GM23338 (cell line): ENCODE measurements at regions not wholly inside any gene's neighbourhood (a gene's known extent, or its start where the extent isn't known, plus 50 kb on each side); places are given as distances from the start of the nearest gene placed in this dataset.

Source experiments
- ATAC-seq: fragments of 200-7000 bp; cut with Tn5 transposase; 3 replicates; pipeline ENCODE4 v1.9.1; 2020
- DNase-seq: peaks from one replicate; pipeline ENCODE4 v3.0.0-alpha.2; 2015; ENCODE audit warnings: low spot score
- H2AFZ ChIP-seq: fragments of 200-600 bp; sonication (generic); 2 replicates; pipeline ENCODE4 v1.8.0; 2016; ENCODE audit warnings: antibody characterized with exemption, mild to moderate bottlenecking, moderate library complexity
- H3F3A ChIP-seq: fragments of 200-600 bp; sonication (generic); replicated peaks from 2 replicates; pipeline ENCODE4 v1.8.0; 2017; ENCODE audit warnings: antibody characterized with exemption, mixed run types, low read depth
- H3K27ac ChIP-seq: fragments of 200-600 bp; sonication (generic); 2 replicates; pipeline ENCODE4 v1.6.1; 2016; ENCODE audit warnings: low read depth
- H3K27me3 ChIP-seq: fragments of 200-600 bp; sonication (generic); 2 replicates; pipeline ENCODE4 v1.8.0; 2016; ENCODE audit warnings: mild to moderate bottlenecking, mixed run types, moderate library complexity; ENCODE audit not compliant: insufficient read depth
- H3K36me3 ChIP-seq: fragments of 200-600 bp; sonication (generic); 2 replicates; pipeline ENCODE4 v1.8.0; 2016; ENCODE audit warnings: mild to moderate bottlenecking; ENCODE audit not compliant: insufficient read depth
- H3K4me1 ChIP-seq: fragments of 200-600 bp; sonication (generic); 2 replicates; pipeline ENCODE4 v1.8.0; 2016; ENCODE audit warnings: mild to moderate bottlenecking, moderate library complexity; ENCODE audit not compliant: insufficient read depth
- H3K4me2 ChIP-seq: fragments of 200-600 bp; sonication (generic); 2 replicates; pipeline ENCODE4 v1.7.1; 2017; ENCODE audit warnings: mixed run types
- H3K4me3 ChIP-seq: fragments of 200-600 bp; sonication (generic); 2 replicates; pipeline ENCODE4 v1.6.1; 2016; ENCODE audit warnings: mixed run types
- H3K79me2 ChIP-seq: fragments of 200-600 bp; sonication (generic); replicated peaks from 2 replicates; pipeline ENCODE4 v1.8.0; 2017; ENCODE audit warnings: mild to moderate bottlenecking; ENCODE audit not compliant: insufficient read depth
- H3K9me2 ChIP-seq: fragments of 200-600 bp; sonication (generic); 2 replicates; pipeline ENCODE4 v1.8.0; 2017; ENCODE audit not compliant: insufficient read depth
- H4K20me1 ChIP-seq: fragments of 200-600 bp; sonication (generic); replicated peaks from 2 replicates; pipeline ENCODE4 v1.8.0; 2017; ENCODE audit warnings: mild to moderate bottlenecking; ENCODE audit not compliant: insufficient read depth
- H3K27ac Mint-ChIP-seq: 2 replicates; pipeline ENCODE4 v1.8.0; 2020; ENCODE audit warnings: inconsistent platforms, mild to moderate bottlenecking, moderate library complexity, mixed read lengths
- H3K27me3 Mint-ChIP-seq: 3 replicates; pipeline ENCODE4 v1.8.0; 2022; ENCODE audit warnings: low read depth, mild to moderate bottlenecking, moderate library complexity, mixed read lengths, inconsistent platforms; ENCODE audit not compliant: insufficient read depth, poor library complexity
- H3K36me3 Mint-ChIP-seq: 3 replicates; pipeline ENCODE4 v1.8.0; 2021; ENCODE audit warnings: low read depth, mild to moderate bottlenecking, inconsistent platforms, moderate library complexity, mixed read lengths
- H3K4me1 Mint-ChIP-seq: 3 replicates; pipeline ENCODE4 v1.8.0; 2020; ENCODE audit warnings: mild to moderate bottlenecking, inconsistent platforms, mixed read lengths
- H3K4me3 Mint-ChIP-seq: 3 replicates; pipeline ENCODE4 v1.8.0; 2021; ENCODE audit warnings: moderate library complexity, mild to moderate bottlenecking, inconsistent platforms, mixed read lengths
- H3K9me3 Mint-ChIP-seq: 3 replicates; pipeline ENCODE4 v1.8.0; 2020; ENCODE audit warnings: moderate library complexity, mild to moderate bottlenecking, inconsistent platforms, mixed read lengths
- CREB1 ChIP-seq: fragments of 250-450 bp; sonication (Bioruptor Pico); IDR thresholded peaks from 2 replicates; pipeline ENCODE4 v1.5.0; 2020; ENCODE audit warnings: low read depth, mild to moderate bottlenecking, moderate library complexity
- EZH2phosphoT487 ChIP-seq: fragments of 200-600 bp; sonication (generic); IDR thresholded peaks from one replicate; pipeline ENCODE4 v1.8.1; 2018; ENCODE audit warnings: antibody characterized with exemption; ENCODE audit not compliant: unreplicated experiment
- STAT1 ChIP-seq: IDR thresholded peaks from one replicate; pipeline ENCODE4 v1.6.1; 2016; ENCODE audit warnings: antibody characterized with exemption; ENCODE audit not compliant: unreplicated experiment
- ZNF114 ChIP-seq: fragments of 250-450 bp; sonication (Bioruptor Pico); IDR thresholded peaks from 2 replicates; pipeline ENCODE4 v1.5.0; 2020; ENCODE audit warnings: mild to moderate bottlenecking, moderate library complexity
- TF ChIP-seq, protein P1 (sequence below): fragments of 250-450 bp; sonication (Bioruptor Pico); IDR thresholded peaks from 2 replicates; pipeline ENCODE4 v1.5.0; 2020; ENCODE audit warnings: mild to moderate bottlenecking, moderate library complexity
- TF ChIP-seq, protein P2 (sequence below): IDR thresholded peaks from one replicate; pipeline ENCODE4 v1.6.1; 2018; ENCODE audit warnings: antibody characterized with exemption; ENCODE audit not compliant: unreplicated experiment

DNA sequence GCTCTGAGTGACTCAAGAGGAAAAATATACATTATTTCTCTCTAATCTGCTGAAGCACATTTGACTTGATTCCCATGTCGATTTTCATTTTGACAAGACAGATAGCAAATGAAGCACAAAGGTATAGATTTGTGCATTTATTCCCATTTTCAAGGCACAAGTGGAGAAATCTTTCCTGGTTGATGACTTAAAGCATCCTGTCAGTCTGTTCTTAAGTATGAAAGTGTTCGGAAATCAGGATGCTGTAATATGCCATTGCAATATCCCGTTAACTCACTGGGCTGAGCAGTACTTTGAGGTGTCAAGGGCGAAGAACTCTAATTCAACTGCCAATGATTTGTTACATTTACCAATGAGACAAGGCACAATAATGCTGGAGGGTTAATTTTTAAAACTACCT lies 185.2 kb upstream of the LRP1B start:
- H3K27me3 ChIP-seq, result no peaks in the 10 kb centered on the region
- H3K9me3 Mint-ChIP-seq, result peaks cover 8% of the 10 kb centered on the region
- no peaks in the 10 kb centered on the region for H3K4me1 Mint-ChIP-seq
- H3K4me1 ChIP-seq, result no peaks in the 10 kb centered on the region
- H3K4me2 ChIP-seq, result no peak overlapping the region
- no peaks in the 10 kb centered on the region for H3K27me3 Mint-ChIP-seq
- no peak overlapping the region for H3K4me3 ChIP-seq
- peaks cover 12% of the 10 kb centered on the region for H3K36me3 Mint-ChIP-seq
- no peaks in the 10 kb centered on the region for H4K20me1 ChIP-seq
- no peaks in the 10 kb centered on the region; the same call in 1 of the 2 replicates for H3K9me2 ChIP-seq
- H3K79me2 ChIP-seq, result no peaks in the 10 kb centered on the region
- no peaks in the 10 kb centered on the region for H3F3A ChIP-seq
- no peak overlapping the region for H3K27ac ChIP-seq
- H2AFZ ChIP-seq, result no peak overlapping the region
- ATAC-seq, result no peak
- DNase-seq, result no peak
- H3K27ac Mint-ChIP-seq, result no peak overlapping the region
- H3K4me3 Mint-ChIP-seq, result no peak overlapping the region
- no peak for TF ChIP-seq CREB1 (CRISPR knock-in tag)
- TF ChIP-seq, protein P1, sequence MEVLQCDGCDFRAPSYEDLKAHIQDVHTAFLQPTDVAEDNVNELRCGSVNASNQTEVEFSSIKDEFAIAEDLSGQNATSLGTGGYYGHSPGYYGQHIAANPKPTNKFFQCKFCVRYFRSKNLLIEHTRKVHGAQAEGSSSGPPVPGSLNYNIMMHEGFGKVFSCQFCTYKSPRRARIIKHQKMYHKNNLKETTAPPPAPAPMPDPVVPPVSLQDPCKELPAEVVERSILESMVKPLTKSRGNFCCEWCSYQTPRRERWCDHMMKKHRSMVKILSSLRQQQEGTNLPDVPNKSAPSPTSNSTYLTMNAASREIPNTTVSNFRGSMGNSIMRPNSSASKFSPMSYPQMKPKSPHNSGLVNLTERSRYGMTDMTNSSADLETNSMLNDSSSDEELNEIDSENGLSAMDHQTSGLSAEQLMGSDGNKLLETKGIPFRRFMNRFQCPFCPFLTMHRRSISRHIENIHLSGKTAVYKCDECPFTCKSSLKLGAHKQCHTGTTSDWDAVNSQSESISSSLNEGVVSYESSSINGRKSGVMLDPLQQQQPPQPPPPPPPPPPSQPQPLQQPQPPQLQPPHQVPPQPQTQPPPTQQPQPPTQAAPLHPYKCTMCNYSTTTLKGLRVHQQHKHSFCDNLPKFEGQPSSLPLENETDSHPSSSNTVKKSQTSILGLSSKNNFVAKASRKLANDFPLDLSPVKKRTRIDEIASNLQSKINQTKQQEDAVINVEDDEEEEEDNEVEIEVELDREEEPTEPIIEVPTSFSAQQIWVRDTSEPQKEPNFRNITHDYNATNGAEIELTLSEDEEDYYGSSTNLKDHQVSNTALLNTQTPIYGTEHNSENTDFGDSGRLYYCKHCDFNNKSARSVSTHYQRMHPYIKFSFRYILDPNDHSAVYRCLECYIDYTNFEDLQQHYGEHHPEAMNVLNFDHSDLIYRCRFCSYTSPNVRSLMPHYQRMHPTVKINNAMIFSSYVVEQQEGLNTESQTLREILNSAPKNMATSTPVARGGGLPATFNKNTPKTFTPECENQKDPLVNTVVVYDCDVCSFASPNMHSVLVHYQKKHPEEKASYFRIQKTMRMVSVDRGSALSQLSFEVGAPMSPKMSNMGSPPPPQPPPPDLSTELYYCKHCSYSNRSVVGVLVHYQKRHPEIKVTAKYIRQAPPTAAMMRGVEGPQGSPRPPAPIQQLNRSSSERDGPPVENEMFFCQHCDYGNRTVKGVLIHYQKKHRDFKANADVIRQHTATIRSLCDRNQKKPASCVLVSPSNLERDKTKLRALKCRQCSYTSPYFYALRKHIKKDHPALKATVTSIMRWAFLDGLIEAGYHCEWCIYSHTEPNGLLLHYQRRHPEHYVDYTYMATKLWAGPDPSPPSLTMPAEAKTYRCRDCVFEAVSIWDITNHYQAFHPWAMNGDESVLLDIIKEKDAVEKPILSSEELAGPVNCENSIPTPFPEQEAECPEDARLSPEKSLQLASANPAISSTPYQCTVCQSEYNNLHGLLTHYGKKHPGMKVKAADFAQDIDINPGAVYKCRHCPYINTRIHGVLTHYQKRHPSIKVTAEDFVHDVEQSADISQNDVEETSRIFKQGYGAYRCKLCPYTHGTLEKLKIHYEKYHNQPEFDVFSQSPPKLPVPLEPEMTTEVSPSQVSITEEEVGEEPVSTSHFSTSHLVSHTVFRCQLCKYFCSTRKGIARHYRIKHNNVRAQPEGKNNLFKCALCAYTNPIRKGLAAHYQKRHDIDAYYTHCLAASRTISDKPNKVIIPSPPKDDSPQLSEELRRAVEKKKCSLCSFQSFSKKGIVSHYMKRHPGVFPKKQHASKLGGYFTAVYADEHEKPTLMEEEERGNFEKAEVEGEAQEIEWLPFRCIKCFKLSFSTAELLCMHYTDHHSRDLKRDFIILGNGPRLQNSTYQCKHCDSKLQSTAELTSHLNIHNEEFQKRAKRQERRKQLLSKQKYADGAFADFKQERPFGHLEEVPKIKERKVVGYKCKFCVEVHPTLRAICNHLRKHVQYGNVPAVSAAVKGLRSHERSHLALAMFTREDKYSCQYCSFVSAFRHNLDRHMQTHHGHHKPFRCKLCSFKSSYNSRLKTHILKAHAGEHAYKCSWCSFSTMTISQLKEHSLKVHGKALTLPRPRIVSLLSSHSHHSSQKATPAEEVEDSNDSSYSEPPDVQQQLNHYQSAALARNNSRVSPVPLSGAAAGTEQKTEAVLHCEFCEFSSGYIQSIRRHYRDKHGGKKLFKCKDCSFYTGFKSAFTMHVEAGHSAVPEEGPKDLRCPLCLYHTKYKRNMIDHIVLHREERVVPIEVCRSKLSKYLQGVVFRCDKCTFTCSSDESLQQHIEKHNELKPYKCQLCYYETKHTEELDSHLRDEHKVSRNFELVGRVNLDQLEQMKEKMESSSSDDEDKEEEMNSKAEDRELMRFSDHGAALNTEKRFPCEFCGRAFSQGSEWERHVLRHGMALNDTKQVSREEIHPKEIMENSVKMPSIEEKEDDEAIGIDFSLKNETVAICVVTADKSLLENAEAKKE (CRISPR knock-in tag), result no peak
- no peak for TF ChIP-seq ZNF114 (CRISPR knock-in tag)
- TF ChIP-seq, protein P2, sequence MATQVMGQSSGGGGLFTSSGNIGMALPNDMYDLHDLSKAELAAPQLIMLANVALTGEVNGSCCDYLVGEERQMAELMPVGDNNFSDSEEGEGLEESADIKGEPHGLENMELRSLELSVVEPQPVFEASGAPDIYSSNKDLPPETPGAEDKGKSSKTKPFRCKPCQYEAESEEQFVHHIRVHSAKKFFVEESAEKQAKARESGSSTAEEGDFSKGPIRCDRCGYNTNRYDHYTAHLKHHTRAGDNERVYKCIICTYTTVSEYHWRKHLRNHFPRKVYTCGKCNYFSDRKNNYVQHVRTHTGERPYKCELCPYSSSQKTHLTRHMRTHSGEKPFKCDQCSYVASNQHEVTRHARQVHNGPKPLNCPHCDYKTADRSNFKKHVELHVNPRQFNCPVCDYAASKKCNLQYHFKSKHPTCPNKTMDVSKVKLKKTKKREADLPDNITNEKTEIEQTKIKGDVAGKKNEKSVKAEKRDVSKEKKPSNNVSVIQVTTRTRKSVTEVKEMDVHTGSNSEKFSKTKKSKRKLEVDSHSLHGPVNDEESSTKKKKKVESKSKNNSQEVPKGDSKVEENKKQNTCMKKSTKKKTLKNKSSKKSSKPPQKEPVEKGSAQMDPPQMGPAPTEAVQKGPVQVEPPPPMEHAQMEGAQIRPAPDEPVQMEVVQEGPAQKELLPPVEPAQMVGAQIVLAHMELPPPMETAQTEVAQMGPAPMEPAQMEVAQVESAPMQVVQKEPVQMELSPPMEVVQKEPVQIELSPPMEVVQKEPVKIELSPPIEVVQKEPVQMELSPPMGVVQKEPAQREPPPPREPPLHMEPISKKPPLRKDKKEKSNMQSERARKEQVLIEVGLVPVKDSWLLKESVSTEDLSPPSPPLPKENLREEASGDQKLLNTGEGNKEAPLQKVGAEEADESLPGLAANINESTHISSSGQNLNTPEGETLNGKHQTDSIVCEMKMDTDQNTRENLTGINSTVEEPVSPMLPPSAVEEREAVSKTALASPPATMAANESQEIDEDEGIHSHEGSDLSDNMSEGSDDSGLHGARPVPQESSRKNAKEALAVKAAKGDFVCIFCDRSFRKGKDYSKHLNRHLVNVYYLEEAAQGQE, result no peak
- no peak for TF ChIP-seq STAT1
- no peak for TF ChIP-seq EZH2phosphoT487
- H3K36me3 ChIP-seq, result no peaks in the 10 kb centered on the region
